ENCODE measurements at regions not wholly inside any gene's neighbourhood (a gene's known extent, or its start where the extent isn't known, plus 50 kb on each side); places are given as distances from the start of the nearest gene placed in this dataset.
"Not testable (repeated sequence)": the region's sequence is repeated elsewhere in the genome, so short reads cannot be mapped to it uniquely, and the experiment has no call there.

GRCh38 chr3:118511402-118511801 lies 523.2 kb downstream of the IGSF11 start:
- H3K4me1 Mint-ChIP-seq: no peaks in the 10 kb centered on the region

GRCh38 chr3:118512301-118512700 lies 522.3 kb downstream of the IGSF11 start:
- H3K36me3 Mint-ChIP-seq: peaks cover 0 to 4% (median 0%) of the 10 kb centered on the region in 3 donors
- no peaks in the 10 kb centered on the region for H3K4me1 Mint-ChIP-seq
- H3K27me3 Mint-ChIP-seq: no peaks in the 10 kb centered on the region
- no peak overlapping the region for H3K27ac Mint-ChIP-seq
- POLR2A ChIA-PET: no interaction called here
- ATAC-seq: no peak
- no peak for DNase-seq
- peaks cover 0 to 9% (median 3%) of the 10 kb centered on the region in 9 donors for H3K9me3 Mint-ChIP-seq
- H3K4me3 Mint-ChIP-seq: no peak overlapping the region

More at GRCh38 chr3:118511402-118511801, 523.2 kb downstream of the IGSF11 start:
- Mint-ChIP-seq H3K36me3 (peaks cover 0 to 4% (median 0%) of the 10 kb centered on the region in 3 donors), H3K4me3 (no peak overlapping the region), H3K9me3 (peaks cover 0 to 12% (median 3%) of the 10 kb centered on the region in 9 donors), H3K27me3 (no peaks in the 10 kb centered on the region), H3K27ac (no peak overlapping the region)
- POLR2A ChIA-PET: no interaction called here
- DNase-seq: no peak
- no peak for ATAC-seq

- Mint-ChIP-seq H3K9me3 (peaks cover 0 to 18% (median 2%) of the 10 kb centered on the region in 9 donors), H3K4me3 (no peak overlapping the region), H3K4me1 (no peaks in the 10 kb centered on the region), H3K27ac (no peak overlapping the region), H3K36me3 (no peaks in the 10 kb centered on the region), H3K27me3 (peaks cover 0 to 9% (median 0%) of the 10 kb centered on the region in 5 donors)
- no peak for ATAC-seq
- POLR2A ChIA-PET: no interaction called here
- DNase-seq: no peak
Observed at GRCh38 chr3:118525077-118525476, 509.6 kb downstream of the IGSF11 start.

GRCh38 chr3:118526758-118527513 lies 507.7 kb downstream of the IGSF11 start:
- peaks cover 0 to 9% (median 0%) of the 10 kb centered on the region in 5 donors for H3K27me3 Mint-ChIP-seq
- no peaks in the 10 kb centered on the region for H3K4me1 Mint-ChIP-seq
- DNase-seq (no peak), ATAC-seq (no peak)
- H3K4me3 Mint-ChIP-seq: no peak overlapping the region
- no peaks in the 10 kb centered on the region for H3K36me3 Mint-ChIP-seq
- peaks cover 0 to 14% (median 2%) of the 10 kb centered on the region in 9 donors for H3K9me3 Mint-ChIP-seq
- H3K27ac Mint-ChIP-seq: no peak overlapping the region
- POLR2A ChIA-PET: no interaction called here

- Mint-ChIP-seq H3K4me3 (no peak overlapping the region), H3K4me1 (no peaks in the 10 kb centered on the region)
- POLR2A ChIA-PET: no interaction called here
Observed at GRCh38 chr3:118527514-118528044, 507.1 kb downstream of the IGSF11 start.

GRCh38 chr3:118529554-118529953 lies 505.1 kb downstream of the IGSF11 start:
- H3K36me3 Mint-ChIP-seq: no peaks in the 10 kb centered on the region
- H3K27me3 Mint-ChIP-seq: peaks cover 0 to 9% (median 0%) of the 10 kb centered on the region in 5 donors
- H3K9me3 Mint-ChIP-seq: peaks cover 0 to 12% (median 0%) of the 10 kb centered on the region in 9 donors
- H3K4me1 Mint-ChIP-seq: no peaks in the 10 kb centered on the region
- no peak overlapping the region for H3K27ac Mint-ChIP-seq
- POLR2A ChIA-PET: no interaction called here
- no peak overlapping the region for H3K4me3 Mint-ChIP-seq
- ATAC-seq: no peak
- no peak for DNase-seq

More at GRCh38 chr3:118527514-118528044, 507.1 kb downstream of the IGSF11 start:
- Mint-ChIP-seq H3K27ac (no peak overlapping the region), H3K9me3 (peaks cover 0 to 14% (median 2%) of the 10 kb centered on the region in 9 donors), H3K27me3 (peaks cover 0 to 9% (median 0%) of the 10 kb centered on the region in 5 donors), H3K36me3 (no peaks in the 10 kb centered on the region)
- no peak for DNase-seq
- no peak for ATAC-seq

GRCh38 chr3:118530350-118530922 lies 504.2 kb downstream of the IGSF11 start:
- Mint-ChIP-seq H3K4me3 (no peak overlapping the region), H3K9me3 (peaks cover 0 to 11% (median 0%) of the 10 kb centered on the region in 9 donors), H3K27ac (no peak overlapping the region), H3K4me1 (no peaks in the 10 kb centered on the region), H3K36me3 (no peaks in the 10 kb centered on the region), H3K27me3 (peaks cover 0 to 9% (median 0%) of the 10 kb centered on the region in 5 donors)
- ATAC-seq (no peak), DNase-seq (no peak)
- POLR2A ChIA-PET: no interaction called here

- H3K27ac Mint-ChIP-seq, H3K27me3 Mint-ChIP-seq, H3K4me1 Mint-ChIP-seq, H3K36me3 Mint-ChIP-seq, POLR2A ChIA-PET, H3K4me3 Mint-ChIP-seq, ATAC-seq, DNase-seq, H3K9me3 Mint-ChIP-seq: not testable (repeated sequence)
Observed at GRCh38 chr3:118530927-118531356, 503.7 kb downstream of the IGSF11 start.

GRCh38 chr3:118531816-118532215 lies 502.8 kb downstream of the IGSF11 start:
- Mint-ChIP-seq H3K9me3 (peaks cover 0 to 3% (median 0%) of the 10 kb centered on the region in 9 donors), H3K27ac (no peak overlapping the region), H3K4me1 (no peaks in the 10 kb centered on the region), H3K36me3 (no peaks in the 10 kb centered on the region), H3K27me3 (no peaks in the 10 kb centered on the region), H3K4me3 (no peak overlapping the region)
- no peak for DNase-seq
- no peak for ATAC-seq
- POLR2A ChIA-PET: no interaction called here

GRCh38 chr3:118533676-118534075 lies 501.0 kb downstream of the IGSF11 start:
- Mint-ChIP-seq H3K27ac (no peak overlapping the region), H3K36me3 (no peaks in the 10 kb centered on the region), H3K27me3 (no peaks in the 10 kb centered on the region), H3K4me3 (no peak overlapping the region), H3K9me3 (peaks cover 0 to 10% (median 0%) of the 10 kb centered on the region in 9 donors), H3K4me1 (no peaks in the 10 kb centered on the region)
- ATAC-seq (no peak), DNase-seq (no peak)
- POLR2A ChIA-PET: no interaction called here

GRCh38 chr3:118534519-118534918 lies 500.1 kb downstream of the IGSF11 start:
- Mint-ChIP-seq H3K27me3 (no peaks in the 10 kb centered on the region), H3K27ac (no peak overlapping the region), H3K9me3 (peaks cover 0 to 13% (median 0%) of the 10 kb centered on the region in 9 donors), H3K4me1 (no peaks in the 10 kb centered on the region), H3K36me3 (no peaks in the 10 kb centered on the region), H3K4me3 (no peak overlapping the region)
- ATAC-seq: no peak
- no peak for DNase-seq
- POLR2A ChIA-PET: no interaction called here

GRCh38 chr3:118536764-118537163 lies 497.9 kb downstream of the IGSF11 start:
- DNase-seq: no peak
- POLR2A ChIA-PET: no interaction called here
- H3K4me3 Mint-ChIP-seq: no peak overlapping the region
- no peaks in the 10 kb centered on the region for H3K27me3 Mint-ChIP-seq
- no peak overlapping the region for H3K27ac Mint-ChIP-seq
- no peak for ATAC-seq
- H3K9me3 Mint-ChIP-seq: peaks cover 0 to 13% (median 0%) of the 10 kb centered on the region in 9 donors
- no peaks in the 10 kb centered on the region for H3K36me3 Mint-ChIP-seq
- H3K4me1 Mint-ChIP-seq: no peaks in the 10 kb centered on the region

GRCh38 chr3:118537454-118537853 lies 497.2 kb downstream of the IGSF11 start:
- no peaks in the 10 kb centered on the region for H3K4me1 Mint-ChIP-seq
- no peak overlapping the region for H3K4me3 Mint-ChIP-seq
- no peak for ATAC-seq
- no peaks in the 10 kb centered on the region for H3K36me3 Mint-ChIP-seq
- DNase-seq: no peak
- H3K27ac Mint-ChIP-seq: no peak overlapping the region
- POLR2A ChIA-PET: no interaction called here
- peaks cover 0 to 13% (median 0%) of the 10 kb centered on the region in 9 donors for H3K9me3 Mint-ChIP-seq
- H3K27me3 Mint-ChIP-seq: peaks cover 0 to 5% (median 0%) of the 10 kb centered on the region in 5 donors
